HG03064 (cell line): ENCODE measurements at regions not wholly inside any gene's neighbourhood (a gene's known extent, or its start where the extent isn't known, plus 50 kb on each side); places are given as distances from the start of the nearest gene placed in this dataset.
"Not testable (repeated sequence)": the region's sequence is repeated elsewhere in the genome, so short reads cannot be mapped to it uniquely, and the experiment has no call there.

ENCODE experiments used
- ATAC-seq: cut with Tn5 transposase; IDR thresholded peaks from one replicate; pipeline ENCODE4 v1.9.1; 2021; ENCODE audit warnings: low read depth; ENCODE audit not compliant: unreplicated experiment

DNA sequence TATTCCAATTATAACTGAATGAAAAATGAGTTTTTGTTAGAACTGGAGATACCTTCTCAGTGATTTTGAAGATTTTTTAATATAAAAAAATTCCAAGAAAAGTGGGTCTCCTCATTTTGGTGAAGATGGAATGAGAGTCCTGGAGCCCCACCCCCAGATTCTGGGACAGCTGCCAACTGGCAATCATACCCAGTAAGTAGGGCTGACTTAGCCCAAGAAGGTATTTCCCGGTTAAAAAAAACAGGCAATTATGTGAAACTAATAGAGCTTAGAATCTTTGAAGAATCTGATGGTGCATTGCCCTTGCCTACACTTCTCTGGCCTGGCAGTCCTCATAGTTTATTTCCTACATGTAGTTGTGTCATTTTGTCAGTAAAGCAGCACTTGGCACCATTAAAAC lies 52.8 kb upstream of the VWDE start:
- no peak for ATAC-seq

DNA sequence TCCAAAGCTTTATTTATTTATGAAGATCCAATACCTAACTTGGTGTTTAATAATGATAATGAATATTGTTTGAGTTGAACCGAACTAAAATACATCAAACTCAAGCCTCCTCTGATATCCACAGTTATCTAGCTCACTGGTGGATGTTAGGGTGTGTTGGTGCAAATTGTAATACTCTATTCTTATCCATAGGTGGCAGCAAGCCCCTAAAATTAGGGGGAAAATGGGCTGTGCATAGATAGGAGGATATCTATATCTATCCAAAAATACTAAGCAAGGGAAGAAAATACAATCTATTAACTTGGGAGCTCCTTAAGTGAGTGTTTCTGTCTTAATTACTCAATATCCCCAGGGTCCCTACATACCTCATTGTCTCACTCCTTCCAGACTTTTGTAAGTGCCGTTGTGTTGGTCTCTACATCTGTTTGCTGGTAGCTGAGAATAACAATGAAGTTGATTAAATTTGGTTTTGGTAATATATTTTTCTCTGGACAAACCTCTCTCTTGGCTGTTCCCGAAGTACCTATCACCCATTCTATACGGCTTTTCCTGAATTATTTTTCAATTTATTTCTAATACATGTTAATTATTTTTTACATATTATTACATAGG lies 55.0 kb upstream of the VWDE start:
- peak; percentile 95 for ATAC-seq

DNA sequence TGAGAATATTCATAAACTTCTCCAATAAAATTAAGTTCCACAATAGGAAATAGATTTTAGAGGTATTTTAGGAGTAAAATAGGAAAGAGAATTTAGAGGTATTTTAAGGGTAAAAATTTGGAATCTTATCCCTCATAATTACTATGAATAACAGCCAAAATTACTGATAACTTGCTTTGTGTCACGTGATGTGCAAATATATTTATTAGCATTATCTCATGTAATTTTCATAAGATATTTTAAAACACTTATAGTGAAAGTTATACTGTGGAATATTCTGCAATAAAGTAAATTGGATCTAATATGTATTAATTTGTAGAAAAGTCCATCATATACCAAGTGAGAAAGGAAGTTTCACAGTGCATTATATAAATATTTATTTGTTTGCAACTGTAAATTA lies 64.2 kb upstream of the VWDE start:
- ATAC-seq: no peak

DNA sequence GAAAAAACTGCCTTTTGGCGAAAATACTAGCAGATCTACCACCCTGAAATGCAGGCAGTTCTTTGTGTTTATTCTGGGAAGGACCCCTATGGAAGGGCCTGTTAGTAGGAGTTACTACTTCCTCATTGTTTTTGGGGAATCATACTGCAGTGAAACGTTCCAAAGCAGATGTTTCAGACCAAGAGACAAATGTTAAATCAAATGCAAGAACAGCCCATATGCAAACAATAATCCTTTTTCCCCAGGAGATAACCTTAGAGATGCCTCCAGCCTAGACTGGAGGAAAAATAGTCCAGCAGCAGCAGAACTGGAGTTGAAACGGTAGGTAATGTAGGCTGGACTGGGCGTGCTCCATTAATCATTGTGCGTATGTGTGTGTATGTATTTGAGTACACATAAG lies 65.9 kb upstream of the VWDE start:
- no peak for ATAC-seq

DNA sequence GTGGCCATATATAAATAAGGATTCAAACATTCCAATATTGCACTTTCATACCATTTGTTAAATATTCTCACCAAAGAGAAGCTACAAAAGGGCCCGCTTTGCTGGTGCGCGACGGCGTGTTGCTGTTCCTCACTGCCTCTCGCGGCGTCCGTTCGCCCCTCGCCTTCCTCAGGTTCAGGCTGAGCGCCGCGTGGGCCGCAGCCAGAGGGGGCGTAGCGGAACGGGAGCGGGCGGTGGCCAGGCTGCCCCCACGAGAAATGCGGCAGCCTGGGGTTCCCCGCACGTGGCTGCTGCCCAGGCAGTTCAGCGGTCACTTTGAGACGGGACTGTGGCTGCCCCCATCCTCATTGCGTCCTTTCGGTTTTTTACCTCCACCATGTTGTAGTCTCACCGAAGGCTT lies 67.3 kb upstream of the VWDE start:
- no peak for ATAC-seq

DNA sequence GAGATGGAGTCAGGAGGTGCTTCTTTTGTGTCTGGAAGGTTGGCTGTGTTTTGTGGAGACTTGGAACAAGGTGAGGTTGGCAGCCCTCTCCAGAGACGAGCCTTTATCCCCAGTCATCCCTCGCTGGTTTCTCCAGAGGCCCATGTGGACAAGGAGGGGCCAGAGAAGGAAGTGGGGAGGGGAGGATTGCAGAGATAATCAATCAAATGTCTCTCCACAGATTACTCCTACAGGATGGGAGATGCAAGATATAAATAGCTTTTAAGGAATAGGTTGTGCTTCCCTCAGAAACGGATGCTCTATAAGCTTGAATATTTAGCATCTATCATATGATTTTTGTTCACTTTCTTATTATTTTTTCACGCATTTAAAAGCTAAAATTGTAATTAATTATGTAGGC lies 70.4 kb upstream of the VWDE start:
- ATAC-seq: no peak

DNA sequence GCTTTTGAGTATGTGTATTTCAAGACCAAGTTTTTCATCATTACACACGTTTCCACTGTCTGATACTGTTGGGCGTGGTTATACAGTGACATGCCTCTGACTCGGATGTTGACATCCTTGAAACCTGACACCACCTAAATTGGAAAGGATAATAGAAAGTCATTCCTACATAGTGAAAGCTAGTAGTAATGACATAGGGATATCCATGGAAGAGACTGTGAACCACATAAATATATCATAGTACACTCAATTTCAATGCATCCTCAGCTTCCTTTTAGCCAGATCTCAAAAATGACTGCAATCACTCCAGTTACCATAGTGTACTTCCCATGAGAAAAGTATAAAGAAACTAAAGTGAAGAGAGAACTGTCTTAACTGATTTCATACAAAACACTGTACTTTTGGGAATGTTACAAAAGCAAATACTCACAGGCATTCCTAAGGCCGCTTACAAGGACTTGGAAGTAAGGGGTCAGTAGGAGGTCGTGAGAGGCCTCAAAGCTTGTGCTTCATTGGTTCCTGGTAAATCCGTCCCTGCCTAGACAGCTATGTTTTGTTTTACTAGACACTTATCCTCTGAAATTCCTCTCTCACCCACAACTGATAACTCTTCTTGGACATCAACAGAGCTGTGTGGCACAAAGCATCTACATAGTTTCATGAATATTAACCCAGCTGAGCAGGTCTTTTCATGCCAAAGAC lies 71.8 kb upstream of the VWDE start:
- ATAC-seq: no peak

DNA sequence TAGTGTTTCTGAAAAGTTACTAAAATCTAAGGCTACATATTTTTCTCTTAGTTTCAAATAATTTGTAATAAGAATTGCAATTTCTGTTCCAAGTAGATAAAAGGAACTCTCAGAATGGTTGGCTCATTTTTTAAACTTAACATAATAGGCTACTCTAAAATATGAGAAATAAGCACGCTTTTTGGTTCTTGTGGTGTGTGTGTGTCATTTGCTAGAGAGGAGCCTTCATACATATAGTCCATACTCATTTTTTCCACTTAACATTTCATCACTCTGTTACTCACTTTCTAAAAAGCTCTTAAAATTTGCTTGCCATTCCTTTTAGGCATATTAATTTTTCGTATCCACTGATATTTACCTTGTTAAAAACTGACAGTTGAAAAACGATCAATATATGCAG lies 74.0 kb upstream of the VWDE start:
- ATAC-seq: no peak

DNA sequence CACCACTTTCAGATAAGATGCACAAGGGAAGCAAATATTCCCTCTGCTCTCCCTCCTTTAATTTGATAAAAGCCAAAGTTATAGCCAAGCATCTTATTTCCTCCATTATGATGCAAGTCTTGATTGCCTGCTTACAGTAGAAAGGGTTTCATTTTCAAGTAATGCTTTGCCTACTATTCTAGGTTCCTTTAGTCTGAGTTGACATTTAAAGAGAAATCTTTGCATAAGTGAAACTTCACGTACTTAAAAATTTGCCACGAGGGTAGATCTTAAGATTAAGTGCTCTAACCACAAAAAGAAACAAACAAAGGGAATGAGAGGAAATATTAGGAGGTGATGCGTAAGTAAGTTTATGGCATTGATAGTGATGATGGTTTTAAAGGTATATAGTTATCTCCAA lies 78.1 kb upstream of the VWDE start:
- peak; percentile 94 for ATAC-seq

DNA sequence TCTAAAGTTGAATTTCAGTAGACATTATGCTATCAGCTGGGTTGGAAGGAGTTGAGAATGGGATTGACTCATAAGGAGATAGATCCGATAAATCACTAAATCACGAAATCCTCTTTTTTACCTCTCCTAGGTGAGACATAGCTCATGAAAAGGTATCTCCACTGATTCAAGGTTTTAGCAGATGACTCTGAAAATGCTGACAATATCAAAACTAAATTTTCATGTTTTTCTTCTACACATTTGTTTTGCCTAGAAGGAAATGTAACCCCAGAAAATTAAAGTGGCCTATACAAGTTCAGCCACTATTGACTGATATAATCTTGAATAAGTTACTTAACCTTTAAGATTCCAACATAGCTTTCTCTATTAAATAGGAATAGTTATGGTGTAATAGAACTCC lies 82.2 kb upstream of the VWDE start:
- no peak for ATAC-seq

DNA sequence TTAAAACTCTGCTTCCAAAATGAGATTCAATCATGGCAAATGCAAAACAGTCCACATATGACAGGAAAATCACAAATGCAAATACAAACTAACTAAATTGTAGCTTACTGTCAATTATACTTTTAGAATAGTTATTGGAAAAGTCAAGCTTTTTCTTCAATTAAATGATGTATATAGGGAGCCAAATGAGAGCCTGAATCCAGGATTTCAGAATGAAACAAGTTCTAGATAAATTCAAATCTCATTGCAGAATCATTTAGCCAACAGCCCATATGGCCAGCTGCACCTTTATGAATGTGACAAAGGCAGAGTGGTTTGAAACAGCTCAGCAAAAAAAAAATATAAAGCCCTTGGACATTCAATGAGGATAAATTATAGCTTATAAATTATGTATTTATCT lies 82.2 kb upstream of the SCIN start:
- no peak for ATAC-seq

DNA sequence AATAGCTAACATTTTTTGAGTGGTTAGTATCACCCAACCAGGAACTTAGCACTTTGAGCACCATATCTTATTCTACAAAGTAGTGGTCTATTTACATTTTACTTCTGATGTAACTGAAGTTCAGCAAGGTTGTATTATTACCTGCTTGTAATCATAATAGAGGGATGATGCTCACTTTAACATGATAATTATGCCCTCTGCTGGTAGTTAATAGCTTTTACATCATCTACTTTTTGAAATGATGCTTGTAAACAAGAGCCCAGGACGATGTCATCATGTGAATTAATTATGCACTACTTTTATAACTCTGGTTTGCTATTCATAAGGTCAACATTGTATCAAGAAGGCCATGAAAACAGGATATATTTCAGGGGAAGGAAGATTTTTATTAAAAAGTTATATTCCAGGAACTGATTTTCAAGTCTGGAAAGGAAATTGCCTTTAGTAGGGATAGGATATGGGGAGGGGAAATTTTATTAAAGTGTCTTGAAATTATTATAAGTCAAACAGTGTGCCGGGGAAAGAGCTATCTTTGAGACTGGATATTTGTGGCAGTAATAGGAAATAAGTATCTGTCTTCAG lies 80.3 kb upstream of the SCIN start:
- ATAC-seq: peak; percentile 74

DNA sequence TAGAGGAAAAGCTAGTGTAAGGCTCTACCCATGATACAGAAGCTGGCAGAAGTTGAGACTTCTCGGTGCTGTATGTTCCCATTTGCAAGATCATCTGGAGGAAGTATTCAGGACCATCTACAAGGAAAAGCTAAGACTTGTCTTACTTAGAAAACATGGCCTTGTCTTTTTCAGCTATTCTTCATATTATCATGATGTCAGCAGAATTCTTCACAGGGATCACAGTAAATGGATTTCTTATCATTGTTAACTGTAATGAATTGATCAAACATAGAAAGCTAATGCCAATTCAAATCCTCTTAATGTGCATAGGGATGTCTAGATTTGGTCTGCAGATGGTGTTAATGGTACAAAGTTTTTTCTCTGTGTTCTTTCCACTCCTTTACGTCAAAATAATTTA lies 79.6 kb upstream of the SCIN start:
- no peak for ATAC-seq

DNA sequence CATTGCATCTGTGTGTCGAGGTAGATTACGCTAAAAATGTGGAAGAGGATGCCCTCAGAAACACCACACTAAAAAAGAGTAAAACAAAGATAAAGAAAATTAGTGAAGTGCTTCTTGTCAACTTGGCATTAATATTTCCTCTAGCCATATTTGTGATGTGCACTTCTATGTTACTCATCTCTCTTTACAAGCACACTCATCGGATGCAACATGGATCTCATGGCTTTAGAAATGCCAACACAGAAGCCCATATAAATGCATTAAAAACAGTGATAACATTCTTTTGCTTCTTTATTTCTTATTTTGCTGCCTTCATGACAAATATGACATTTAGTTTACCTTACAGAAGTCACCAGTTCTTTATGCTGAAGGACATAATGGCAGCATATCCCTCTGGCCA lies 79.0 kb upstream of the SCIN start:
- ATAC-seq: no peak

DNA sequence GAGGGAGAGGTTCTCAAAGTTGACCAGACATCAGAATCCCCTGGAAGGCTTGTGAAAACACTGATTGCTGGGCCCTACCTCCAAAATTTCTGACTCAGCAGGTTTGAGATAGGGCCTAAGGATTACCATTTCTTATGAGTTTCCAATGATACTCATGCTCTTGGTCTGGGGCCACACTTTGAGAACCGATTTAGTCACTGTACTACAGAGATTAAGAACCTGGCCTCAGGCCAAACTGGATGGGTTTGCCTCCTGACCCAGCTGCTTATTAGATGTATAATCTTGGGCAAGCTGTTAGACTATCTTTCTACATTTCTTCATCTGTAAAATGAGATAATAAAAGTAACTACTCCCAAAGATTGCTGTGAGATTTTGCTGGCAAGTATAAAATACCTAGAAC lies 77.1 kb upstream of the SCIN start:
- no peak for ATAC-seq

DNA sequence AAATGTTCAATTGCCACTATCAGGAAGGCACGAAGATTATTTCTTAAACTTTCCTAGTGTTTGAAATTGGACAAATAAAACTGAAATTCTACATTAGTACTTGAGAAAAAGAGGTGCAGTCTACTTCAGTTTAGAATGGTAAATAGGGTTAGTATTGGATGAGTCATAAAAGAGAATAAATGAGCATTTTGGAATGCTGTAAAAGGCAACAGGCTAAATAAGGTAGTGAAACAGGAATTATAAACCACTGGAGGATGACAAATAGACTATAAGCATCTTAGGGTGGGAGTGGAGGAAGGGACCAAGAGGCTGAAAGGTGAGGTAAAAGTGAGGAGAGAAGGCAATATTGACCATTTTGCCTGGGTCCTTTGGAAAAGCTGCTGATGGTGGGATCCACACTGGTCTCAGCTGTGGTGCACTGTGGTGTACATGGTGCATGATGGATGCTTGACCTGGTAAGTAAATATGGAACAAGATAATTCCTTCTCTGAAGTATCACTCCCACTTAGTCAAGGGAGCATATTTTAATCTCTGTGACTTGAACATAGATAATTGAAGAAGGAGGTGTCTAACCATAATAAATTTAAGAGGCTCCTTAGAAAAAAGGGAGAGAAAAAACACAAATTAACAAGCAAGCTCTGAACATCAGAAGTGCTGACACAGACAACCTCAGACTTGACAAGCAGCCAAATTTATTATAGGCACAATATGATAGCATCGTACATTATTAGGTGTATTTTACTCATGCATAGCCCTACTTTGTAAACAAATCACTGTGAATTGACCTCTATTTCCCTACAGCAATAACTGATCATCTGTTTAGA lies 76.4 kb upstream of the SCIN start:
- no peak for ATAC-seq

DNA sequence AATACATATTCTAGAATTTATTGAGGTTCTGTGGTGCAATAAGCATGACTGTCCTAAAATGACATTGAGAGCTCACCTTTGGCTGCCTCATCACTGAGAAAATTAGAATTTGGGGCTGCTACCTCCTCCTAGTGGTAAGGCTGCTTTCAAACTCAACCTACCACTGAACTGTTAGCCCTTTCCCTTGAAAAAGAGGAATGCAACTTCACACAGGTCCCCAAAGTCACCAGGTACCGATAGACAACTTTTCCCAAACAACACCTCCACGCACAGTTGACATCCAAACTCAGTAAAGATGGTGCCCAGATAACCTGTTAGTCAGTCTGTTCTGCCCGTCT lies 75.9 kb upstream of the SCIN start:
- ATAC-seq: no peak

DNA sequence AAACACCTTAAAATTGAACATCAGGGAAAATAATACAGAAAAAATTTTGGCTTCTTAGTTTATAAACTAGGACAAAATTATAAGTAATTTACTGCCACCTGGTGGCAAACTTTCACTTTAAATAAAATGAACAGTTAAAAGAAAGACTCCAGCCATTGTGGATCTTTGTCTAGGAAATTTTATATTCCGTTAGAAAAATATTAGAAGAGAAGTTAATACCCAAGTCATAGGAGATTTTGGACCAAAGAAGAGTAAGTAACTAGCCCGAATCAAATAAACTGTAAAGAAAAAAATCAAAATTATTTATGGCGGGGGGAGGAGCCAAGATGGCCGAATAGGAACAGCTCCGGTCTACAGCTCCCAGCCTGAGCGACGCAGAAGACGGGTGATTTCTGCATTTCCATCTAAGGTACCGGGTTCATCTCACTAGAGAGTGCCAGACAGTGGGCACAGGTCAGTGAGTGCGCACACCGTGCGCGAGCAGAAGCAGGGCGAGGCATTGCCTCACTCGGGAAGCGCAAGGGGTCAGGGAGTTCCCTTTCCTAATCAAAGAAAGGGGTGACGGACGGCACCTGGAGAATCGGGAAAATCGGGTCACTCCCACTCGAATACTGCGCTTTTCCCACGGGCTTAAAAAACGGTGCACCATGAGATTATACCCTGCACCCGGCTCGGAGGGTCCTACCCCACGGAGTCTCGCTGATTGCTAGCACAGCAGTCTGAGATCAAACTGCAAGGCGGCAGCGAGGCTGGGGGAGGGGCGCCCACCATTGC lies 73.4 kb upstream of the SCIN start:
- not testable (repeated sequence) for ATAC-seq

DNA sequence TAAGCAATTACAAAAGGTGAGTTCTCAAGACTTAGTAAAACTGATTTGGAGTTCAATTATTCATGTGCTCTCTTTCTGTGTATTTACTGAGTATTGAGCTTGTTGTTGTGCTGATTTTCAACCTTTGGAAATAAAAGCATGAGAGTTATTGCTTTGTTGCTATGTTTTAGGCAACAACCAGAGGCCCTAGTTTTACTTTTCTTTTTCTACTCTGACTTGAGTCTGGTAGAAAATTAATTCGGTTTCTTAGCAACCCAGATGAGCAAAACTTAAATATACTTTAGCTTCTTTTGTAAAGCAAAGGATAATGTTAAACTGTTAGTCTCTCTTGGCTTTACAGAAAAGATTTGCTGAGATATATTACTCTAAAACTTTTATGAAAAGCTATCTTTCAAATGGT lies 66.4 kb upstream of the SCIN start:
- no peak for ATAC-seq

DNA sequence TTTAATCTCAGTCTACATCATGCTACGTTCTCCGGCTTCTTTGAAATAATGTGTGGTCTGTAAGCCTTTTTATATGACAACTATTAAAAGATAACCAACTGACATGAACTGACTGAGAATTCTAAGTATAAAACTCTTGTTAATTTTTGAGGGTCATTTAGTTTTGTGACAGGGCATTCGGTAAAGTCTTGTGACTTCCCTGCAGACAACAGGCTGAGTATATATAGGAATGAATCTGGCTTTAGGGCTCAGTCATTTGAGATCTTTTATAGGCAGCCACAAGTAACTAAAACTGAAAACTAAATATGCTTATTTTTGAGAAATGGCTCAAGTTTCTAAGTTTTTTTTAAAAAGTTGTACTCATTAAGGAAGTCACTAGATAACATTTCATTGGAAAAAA lies 62.5 kb upstream of the SCIN start:
- no peak for ATAC-seq

DNA sequence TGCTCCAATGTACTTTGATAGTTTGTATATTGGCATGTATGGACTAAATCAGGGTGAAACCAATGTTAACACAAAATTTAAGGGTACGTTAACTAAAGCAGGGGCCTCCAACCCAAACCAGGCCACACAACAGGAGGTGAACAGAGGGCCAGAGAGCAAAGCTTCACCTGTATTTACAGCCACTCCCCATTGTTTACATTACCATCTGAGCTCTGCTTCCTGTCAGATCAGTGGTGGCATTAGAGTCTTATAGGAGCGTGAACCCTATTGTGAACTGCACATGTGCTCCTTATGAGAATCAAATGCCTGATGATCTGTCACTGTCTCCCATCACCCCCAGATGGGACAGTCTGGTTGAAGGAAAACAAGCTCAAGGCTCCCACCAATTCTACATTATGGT lies 62.0 kb upstream of the SCIN start:
- no peak for ATAC-seq
